ENCODE measurements at regions not wholly inside any gene's neighbourhood (a gene's known extent, or its start where the extent isn't known, plus 50 kb on each side); places are given as distances from the start of the nearest gene placed in this dataset.
"Not testable (repeated sequence)": the region's sequence is repeated elsewhere in the genome, so short reads cannot be mapped to it uniquely, and the experiment has no call there.

DNA sequence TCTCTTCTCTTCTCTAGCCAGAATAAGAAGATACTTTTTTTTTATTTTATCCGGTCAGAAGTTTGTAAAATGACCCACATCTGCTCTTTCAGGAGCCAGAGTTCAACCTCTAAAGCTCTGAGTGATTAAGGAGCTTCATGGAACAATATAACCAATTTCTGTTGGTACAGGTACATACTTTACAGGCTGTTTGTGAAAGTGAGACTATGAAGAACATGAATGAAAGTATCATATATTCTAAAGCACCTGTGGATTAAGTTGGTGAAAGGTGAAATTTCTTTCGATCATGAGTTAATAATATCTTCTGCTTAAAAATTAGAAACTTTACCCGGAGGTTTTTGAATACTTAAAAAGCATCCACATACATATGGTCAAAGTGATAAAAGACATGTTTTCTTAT is 65.2 kb downstream of the DMRT2 start:
- no peak for DNase-seq

DNA sequence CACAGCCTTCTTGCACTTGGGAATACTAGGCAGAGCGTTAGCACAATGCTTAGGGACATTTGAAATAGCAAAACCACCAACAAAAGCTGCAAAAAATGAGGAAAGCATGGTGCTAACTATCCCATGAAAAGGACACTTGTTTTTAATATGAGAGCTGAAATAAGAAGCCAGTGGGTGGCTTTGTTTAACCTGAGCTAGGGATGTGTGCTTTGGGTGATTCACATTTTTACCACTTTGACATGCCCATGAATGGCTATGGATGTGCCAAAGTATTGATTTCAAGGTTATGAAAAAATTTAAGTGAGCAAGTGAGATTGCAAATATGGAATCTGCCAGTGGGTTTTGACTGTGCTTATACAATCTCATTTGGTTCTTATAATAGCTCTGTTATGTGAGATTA is 67.3 kb downstream of the DMRT2 start:
- DNase-seq, result no peak

DNA sequence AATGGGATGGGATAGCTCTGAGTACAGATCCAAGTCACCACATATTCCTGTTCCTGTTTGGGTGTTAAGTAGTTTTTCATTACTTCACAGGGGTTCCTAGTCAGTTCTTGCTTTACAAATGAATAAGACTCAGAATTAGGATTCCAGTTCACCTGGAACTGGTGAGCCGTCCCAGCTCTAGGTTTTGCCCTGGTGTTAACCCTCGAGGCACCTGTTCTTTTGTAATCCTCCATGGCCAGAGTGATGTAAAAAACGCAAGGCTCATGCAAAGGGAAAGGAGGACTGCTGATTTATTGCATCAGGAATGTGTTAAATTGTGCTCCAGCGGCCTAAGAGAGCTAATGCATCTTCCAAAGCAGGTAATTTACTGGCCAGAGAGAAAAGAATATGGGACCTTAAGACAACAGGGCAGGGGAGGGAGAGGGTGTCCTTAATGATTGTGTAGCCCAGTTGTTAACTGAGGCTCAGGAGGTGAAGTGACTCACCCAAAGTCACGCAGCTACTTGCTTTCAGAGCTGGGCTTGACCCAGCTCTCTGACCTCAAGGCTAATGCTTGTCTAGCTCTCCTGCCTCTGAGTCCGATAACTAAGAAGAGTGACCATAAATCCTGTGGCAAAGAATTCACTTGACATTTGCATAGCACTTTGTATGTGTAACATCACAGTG is 70.5 kb downstream of the DMRT2 start:
- no peak for DNase-seq

DNA sequence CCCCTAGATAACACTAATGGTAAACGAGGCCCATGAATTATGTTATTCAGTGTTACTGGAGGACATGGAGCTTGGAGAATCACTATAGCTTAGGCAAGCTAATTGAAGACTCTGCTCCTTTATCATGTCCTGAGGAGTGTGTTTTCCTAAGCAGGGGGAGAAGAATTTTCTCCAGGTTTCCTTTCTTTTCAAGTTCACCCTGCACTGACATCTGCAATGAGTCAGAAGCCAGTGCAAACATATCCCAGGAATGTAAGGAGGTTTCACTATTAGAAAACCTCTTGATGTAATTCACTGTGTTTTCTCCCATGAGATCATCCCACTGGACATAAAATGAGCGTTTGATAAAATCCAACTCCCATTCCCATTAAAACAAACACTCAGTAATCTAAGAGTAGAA is 75.6 kb downstream of the DMRT2 start:
- DNase-seq, result no peak

DNA sequence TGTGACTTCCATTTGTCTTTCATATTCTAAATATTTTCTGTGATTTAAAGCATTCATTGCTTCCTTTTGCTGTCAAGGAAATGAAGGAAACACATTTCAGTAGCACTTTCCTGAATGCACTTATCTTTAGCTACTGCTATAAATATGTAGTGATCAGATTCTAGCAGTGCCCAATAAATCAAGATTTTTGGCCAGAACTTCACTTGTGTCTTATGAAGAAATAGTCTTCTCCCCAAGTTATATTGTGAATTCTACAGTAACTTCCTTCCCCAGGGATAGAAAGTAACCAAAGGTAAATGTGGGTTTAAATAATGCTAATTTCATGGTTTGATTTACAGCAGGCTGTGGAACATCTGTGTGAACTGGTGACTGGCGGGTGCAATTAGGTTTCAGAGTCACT is 77.9 kb downstream of the DMRT2 start:
- DNase-seq, result no peak

DNA sequence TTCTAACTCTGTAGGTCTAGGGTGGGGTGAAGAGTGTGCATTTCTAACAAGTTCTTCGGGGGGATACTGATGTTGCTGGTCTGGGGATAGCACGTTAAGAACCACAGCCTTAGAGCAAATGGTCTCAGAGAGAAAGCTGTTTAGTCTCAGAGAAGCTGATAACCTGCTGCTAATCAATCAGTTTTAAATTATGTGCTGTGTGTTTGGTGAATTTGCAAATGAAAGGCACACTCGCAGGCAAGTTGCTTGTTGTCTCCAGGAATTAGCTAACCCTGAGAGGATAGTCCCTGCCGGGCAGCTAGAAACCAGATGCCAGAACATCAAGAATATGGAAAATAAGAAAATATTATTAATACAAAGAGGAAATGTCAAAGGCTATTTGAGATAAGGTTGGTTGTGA is 79.2 kb downstream of the DMRT2 start:
- no peak for DNase-seq

DNA sequence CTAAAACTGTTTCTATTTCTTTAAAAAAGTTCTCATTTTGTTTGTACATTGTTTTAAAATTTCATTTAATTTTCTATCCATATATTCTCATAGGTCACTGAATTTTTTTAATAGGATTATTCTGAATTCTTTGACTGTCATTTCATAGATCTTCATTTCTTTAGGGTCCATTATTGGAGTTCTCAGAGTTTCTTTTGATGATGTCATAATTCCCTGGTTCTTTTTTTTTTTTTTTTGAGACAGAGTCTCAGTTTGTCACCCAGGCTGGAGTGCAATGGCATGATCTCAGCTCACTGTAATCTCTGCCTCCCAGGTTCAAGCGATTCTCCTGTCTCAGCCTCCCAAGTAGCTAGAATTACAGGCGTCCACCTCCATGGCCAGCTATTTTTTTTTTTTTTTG is 89.9 kb downstream of the DMRT2 start:
- no peak for DNase-seq

DNA sequence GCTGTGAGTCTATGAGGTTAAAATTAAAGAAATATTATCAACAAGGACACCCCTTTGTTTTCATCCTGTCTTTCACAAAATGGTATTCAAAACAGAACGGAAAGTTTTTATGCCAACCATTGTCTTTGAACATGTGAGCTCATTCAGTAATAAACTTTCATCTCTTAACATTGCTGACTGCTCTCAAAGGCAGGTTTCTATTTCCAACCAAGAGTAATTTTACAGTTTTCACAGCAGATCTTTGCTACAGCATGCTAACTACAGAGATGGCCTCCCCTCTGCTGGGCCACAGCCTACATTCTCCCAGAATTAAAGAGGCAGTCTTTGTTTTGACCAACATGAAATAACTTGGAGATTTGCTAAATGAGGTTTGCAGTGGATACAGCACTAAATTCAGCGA is 101.5 kb downstream of the DMRT2 start:
- DNase-seq, result no peak

DNA sequence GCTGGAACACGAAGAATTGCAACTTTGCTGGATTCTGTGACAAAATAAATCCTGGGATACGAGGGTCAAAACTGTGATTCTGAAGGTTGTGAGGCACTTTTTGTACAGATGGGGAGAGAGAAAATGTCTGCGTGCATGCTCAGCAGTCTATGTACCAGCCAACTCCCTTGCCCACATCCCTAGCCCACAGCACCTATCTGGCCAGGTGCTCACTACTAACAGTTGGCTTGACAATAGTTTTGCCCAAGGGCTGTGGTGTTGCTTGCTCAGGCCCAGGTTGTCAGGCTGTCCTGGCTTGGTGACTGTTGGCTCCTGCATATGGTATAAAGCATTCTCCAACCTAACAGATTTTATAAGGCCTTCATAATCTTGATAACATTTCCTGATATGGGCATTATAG is 102.0 kb downstream of the DMRT2 start:
- DNase-seq, result no peak

DNA sequence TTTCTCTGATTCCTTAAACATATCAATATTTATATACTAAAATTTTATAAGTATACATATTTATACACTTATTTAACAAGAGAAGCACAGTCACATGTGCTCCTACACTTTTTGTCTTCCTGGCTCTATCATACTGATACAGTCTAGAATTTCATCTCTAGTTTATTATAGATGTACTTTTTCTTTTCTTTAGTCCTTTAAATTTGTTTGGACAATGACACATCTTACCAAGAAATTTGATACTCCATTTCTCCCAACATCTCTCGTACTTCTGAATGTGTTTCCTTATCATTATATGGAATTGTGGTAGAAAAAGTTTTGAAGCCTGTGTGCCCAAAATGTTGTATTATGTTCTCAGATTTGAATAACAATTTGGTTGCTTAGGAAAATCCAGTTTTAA is 104.6 kb downstream of the DMRT2 start:
- DNase-seq, result no peak

DNA sequence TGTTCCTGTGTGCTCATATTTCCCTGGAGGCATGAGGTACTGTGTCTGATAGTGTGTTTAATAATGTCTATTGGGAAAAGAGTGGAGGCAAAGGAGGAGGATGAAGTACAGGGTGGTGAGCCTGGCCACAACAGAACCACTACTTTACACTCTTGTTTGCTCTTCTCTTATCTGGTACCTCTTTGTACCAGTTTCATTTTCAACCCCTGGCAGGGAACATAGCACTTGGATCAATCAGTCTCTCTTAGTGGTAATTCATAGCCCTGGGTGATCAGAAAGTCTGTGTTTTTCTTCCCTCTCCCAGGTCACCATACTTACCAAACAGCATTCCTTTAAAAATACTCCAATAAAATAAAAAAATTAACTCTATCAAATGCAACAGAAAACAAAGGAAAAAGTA is 105.4 kb downstream of the DMRT2 start:
- no peak for DNase-seq

DNA sequence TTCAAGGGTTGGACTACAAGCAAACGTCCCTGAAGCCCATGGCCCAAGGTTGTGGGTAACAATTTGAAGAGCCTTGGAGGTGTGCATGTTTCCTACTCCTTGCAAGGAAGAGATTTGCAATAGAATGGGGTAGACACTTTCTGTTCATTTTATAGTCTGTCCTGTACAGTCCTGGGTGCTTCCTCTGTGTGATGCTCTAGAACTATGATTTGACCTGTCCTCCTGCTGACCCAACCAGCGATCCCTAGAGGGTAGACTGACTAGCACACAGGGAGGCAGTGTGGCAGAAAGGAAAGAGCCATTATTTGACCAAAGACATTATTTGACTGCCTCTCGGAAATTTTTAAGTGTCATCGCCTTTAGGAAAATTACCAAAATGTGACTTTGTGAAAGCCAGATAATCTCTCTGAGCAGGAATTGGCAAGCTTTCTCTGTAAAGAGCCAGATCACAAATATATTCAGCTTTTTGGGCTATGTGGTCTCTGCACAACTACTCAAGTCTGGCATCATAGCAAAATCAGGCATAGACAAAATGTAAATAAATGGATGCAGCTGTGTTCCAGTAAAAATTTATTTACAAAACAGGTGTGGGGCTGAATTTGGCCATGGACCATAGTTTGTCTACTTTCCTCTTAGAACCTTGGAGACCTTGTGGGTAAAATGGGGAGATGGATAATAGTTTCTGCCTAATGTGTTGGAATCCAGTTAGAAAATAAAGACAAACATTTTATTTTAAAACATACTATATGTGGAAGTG is 106.8 kb downstream of the DMRT2 start:
- DNase-seq, result no peak

DNA sequence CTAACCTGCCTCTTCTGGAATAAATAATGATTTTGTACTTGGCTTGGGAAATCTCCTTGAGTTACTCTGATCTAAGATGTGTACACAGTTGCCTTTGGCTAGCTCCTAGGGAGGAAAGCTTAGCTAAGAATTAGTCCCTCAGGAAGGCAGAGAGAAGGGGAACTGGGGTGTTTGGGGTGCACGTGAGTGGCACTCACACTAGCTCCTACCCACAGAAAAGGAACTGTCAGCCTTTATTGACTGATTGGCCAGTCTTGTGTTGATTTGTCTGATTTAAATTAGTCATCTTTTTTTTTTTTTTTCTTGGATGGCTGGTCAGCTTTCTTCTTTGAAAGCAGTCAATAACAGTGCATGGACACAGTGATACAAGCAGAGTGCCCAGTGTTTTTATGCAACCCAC is 107.7 kb downstream of the DMRT2 start:
- DNase-seq, result no peak

DNA sequence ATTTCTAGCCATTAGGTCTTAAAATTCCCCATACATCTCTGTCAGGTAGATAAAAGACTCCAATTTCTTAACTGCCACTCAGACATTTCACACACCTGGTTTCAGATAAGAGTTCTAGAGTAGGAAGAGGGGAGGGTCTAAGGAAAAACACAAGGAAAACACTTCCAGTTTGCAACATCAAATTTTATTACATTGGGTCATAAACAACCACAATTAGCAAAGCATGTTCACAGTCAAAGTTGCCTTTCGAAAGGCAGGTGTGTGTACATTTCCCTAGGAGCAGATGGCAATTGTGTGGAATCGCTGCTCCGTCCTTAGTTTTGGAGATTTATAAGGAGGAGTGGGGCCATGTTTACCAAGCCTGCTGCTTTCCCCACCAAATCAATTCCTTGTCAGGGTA is 120.8 kb downstream of the DMRT2 start:
- DNase-seq, result no peak

DNA sequence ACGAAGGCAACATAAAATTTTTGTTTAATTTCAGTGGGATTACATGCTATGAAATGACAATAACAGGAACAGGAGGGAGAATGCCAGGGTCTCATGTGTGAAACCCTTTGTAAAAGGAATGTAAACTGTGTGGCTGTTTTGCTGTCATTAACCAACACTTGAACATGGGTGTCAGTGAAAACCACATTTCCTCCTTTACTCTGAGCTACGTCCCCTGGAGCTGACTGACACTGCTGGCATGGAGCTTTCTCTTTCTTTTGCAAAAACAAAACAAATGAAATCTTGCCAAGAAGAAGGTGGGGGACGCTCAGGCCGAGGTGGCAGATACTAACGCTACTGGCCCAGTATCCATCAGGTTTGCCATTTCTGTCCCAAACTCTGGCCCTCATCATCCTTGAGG is 121.4 kb downstream of the DMRT2 start:
- DNase-seq, result no peak

DNA sequence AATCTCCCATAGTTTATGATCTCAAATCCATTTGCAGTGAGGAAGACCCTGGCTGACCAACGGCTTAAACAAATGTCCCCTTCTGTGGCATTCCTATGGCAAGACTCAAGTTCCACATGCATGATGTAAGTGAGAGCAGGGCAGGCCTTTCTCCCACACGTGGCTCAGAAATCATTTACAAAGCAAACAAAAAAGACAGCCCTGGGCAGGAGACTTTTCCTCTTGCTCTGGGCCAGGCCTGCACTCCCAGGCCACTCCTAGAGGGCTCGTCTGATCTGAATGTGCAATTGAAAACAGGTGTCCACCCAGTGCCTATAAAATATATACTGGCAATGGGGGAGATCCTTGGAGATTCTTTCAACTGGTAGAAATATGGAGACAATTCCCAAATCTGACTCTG is 123.1 kb downstream of the DMRT2 start:
- DNase-seq, result no peak

DNA sequence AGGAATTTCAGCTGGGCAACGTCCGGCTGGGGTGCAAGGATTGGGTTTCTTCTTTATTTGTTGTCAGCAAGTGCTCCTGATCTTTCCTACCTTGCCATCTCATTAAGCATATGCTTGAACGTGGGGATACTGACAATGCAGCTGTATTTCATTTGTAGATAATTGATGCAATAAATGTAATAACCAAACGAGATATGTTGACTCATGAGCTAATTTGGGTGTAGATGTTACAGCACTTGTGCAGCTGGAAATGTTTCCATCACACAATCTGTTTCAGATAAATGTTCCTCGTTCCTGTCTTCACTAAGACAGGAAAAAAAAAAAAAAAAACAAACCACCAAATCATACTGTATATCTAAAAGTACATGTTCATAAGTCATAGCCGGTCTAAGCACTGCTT is 123.8 kb downstream of the DMRT2 start:
- DNase-seq, result no peak

DNA sequence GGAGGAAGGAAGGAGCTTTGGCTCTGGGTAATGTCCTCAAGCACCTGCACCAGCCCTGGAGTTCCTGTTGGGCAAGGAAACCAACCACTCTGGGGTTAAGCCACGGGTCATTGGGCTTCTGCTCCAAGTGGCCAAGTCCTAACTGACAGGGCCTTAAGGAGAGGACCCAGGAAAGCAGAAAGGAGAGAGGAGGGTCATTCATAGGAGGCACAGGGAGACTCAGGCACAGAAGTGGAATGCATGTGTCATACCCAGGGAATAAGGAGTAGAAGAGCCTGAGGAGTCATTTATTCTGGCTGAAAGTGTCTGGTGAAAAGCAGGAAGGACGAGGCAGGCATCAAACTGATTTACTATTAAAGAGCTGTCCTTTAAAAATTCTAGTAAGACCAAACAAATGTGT is 129.2 kb downstream of the DMRT2 start:
- no peak for DNase-seq

DNA sequence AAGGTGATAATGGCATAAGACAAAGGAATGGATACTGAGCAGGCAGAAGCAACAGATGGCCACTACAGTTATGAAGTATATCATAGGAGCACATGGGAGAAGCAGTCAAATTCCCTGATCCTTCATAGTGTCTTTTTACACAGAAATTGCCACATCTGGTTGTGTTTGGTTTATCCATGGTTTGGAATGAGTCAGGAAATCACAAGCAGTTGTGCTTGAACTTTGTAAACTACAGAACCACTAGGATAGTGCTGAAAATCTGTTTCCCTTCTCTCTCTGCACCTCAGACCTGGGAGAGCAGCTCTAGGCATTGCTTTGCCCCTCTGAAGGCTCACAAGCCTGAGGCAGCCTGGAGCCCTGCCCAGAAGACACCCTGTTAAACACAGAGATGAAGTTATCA is 134.0 kb downstream of the DMRT2 start:
- no peak for DNase-seq

DNA sequence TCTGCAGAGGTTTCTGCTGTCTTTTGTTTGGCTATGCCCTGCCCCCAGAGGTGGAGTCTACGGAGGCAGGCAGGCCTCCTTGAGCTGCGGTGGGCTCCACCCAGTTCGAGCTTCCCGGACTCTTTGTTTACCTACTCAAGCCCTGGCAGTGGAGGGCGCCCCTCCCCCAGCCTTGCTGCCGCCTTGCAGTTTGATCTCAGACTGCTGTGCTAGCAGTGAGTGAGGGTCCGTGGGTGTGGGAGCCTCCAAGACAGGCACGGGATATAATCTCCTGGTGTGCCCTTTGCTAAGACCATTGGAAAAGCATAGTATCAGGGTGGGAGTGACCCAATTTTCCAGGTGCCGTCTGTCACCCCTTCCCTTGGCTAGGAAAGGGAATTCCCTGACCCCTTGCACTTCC is 137.0 kb downstream of the DMRT2 start:
- DNase-seq, result not testable (repeated sequence)

DNA sequence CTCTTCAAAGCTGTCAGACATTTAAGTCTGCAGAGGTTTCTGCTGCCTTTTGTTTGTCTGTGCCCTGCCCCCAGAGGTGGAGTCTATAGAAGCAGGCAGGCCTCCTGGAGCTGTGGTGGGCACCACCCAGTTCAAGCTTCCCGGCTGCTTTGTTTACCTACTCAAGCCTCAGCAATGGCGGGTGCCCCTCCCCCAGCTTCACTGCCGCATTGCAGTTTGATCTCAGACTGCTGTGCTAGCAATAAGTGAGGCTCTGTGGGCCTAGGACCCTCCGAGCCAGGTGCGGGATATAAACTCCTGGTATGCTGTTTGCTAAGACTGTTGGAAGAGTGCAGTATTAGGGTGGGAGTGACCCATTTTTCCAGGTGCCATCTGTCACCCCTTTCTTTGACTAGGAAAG is 145.5 kb downstream of the DMRT2 start:
- not testable (repeated sequence) for DNase-seq

DNA sequence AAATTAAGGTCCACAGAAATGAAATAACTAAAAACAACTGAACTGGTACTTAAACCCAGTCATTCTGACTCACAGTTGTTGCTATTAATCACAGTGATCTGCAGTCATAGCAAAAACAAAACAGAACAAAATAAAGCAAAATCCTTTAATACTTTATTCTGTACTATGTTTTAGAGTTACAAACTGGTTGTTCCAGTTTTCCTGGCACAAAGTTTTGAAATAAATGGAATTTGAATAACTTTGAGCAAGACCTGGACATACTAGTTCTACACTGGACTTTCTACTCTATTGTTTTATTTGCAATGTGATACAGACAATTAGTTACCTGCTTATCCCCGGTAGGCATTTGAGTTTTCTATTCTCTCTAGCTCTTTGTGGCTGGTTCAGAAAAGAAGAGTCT is 147.9 kb downstream of the DMRT2 start:
- no peak for DNase-seq

DNA sequence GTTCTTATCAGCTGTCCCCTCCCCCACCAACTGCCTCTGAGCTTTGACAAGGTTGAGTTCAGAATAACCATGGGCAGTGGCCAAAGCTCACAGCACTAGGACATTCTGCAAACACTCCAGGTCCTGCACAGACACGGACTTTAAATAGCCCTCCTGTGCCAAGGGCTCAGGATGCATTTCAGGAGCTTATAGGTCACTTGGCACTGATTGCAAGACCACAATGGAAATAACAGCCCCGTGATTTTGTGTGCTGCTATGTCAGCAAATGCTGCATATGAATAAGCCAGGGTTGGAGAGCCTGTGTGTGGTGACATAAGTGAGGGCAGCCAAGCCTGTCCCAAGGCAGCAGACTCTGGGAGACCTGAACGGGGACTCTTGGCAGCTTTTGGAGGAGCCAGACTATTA is 150.7 kb downstream of the DMRT2 start:
- no peak for DNase-seq

DNA sequence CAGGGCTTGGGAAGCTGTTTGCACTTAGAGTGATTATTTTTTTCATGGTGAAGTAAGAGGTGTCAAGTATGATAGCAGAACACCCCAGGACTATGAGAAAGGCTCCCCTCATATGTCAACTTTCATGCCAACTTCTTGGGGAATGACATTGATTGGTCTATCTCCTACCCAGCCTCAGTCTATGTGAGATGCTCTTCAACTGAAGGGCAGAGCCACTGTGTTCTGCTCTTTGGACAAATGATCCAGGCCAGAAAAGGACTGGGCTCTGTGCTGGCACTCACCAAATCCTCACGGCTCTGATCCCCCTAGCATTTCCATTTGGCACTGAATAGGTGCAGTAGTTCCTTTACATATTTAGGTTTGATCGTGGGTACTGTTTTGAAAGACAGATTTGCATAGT is 151.1 kb downstream of the DMRT2 start:
- DNase-seq, result no peak

DNA sequence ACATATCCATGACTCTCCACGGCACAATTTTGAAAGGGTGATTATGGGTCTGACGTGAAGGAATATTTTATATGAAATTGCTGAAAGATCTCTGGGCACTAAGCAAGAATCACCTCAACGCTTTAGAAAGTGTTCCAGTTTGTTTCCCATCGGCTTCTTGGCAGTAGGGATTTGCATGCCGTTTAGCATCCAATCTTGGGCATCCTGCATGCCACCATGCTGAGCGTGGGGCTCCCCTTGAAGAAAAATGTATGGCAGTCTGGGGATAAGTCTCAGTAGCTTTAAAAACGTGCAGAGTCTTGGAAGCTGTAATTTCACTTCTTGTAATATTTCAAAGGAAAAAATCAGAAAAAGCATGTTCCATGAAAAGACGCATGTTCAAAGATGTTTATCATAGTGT is 151.7 kb downstream of the DMRT2 start:
- no peak for DNase-seq
